ENCODE measurements at regions not wholly inside any gene's neighbourhood (a gene's known extent, or its start where the extent isn't known, plus 50 kb on each side); places are given as distances from the start of the nearest gene placed in this dataset.

DNA sequence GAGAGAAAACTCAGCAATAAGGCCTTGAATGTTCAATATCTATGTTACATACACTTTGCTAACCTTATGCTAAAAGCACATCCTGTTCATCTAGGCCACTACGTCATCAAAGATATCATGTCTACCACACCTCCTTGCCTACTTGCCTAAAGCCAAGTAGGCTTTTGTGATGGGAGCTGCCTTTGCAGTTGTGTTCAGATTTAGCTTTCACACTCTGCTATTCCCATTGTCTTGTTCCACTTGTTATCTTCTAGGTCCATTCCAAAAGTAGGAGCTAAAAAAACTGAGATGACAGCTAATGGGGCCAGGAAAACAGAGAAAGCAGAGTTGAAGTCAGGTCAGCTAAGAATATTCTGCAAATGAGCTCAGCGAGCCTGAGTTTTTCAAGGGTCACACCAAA lies 153.6 kb upstream of the EDNRA start:
- TF ChIP-seq, protein P1, sequence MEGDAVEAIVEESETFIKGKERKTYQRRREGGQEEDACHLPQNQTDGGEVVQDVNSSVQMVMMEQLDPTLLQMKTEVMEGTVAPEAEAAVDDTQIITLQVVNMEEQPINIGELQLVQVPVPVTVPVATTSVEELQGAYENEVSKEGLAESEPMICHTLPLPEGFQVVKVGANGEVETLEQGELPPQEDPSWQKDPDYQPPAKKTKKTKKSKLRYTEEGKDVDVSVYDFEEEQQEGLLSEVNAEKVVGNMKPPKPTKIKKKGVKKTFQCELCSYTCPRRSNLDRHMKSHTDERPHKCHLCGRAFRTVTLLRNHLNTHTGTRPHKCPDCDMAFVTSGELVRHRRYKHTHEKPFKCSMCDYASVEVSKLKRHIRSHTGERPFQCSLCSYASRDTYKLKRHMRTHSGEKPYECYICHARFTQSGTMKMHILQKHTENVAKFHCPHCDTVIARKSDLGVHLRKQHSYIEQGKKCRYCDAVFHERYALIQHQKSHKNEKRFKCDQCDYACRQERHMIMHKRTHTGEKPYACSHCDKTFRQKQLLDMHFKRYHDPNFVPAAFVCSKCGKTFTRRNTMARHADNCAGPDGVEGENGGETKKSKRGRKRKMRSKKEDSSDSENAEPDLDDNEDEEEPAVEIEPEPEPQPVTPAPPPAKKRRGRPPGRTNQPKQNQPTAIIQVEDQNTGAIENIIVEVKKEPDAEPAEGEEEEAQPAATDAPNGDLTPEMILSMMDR (IDR thresholded peaks at IDR 0.05) = no peak
- no peak for TF ChIP-seq POLR2A (IDR thresholded peaks at IDR 0.05)
